ENCODE measurements at regions not wholly inside any gene's neighbourhood (a gene's known extent, or its start where the extent isn't known, plus 50 kb on each side); places are given as distances from the start of the nearest gene placed in this dataset.

DNA sequence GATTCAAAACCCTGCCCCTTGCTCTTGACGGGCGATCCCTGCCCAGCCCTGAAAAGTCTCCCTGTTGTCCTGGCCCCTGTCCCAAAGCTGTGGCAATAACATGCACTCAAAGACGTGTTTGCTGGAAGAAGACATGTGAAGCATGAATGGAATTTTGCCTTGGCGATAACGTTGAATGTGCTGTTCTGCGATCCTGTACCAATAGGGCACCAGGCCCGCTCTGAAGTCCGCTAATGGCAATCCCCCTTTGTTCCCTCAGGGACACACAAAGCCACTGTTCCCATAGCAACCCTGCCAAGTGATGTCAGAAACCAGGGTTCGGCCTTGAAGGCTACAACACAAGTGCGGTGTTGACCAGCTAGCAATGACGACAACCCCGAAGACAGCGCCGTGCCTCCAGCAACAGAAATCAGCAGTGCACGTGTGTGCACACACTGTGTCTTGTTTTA lies 284.6 kb downstream of the KLF6 start:
- no peak for TF ChIP-seq CTCF (IDR thresholded peaks at IDR 0.05)
- Histone ChIP-seq H3K27ac (peak overlapping the region; percentile 54 to 80), H3K4me3 (peak overlapping the region; percentile 15)
- peak; percentile 96 for DNase-seq (ENCODE audit: low spot score)

DNA sequence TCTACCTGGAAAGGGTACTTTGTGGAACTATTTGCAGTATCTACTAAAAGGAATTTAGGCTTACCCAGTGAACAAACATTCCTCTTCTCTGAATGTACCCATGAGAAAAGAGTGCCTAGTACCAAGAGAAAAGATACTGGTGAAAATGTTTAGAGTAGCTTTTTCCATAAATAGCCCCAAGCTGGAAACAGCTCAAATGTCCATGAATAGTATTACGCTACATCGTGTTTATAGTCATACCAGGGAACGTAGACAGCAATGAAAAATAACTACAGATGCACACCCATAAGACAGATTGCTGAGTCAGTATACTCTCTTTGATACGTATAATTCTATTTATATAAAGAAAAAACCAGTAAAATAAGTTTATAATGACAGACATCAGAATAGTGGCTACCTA lies 285.9 kb downstream of the KLF6 start:
- no peak overlapping the region for H3K4me3 ChIP-seq
- TF ChIP-seq CTCF (IDR thresholded peaks at IDR 0.05): no peak
- DNase-seq (ENCODE audit: low spot score): no peak
- peak overlapping the region; percentile 54 to 59 for H3K27ac ChIP-seq

DNA sequence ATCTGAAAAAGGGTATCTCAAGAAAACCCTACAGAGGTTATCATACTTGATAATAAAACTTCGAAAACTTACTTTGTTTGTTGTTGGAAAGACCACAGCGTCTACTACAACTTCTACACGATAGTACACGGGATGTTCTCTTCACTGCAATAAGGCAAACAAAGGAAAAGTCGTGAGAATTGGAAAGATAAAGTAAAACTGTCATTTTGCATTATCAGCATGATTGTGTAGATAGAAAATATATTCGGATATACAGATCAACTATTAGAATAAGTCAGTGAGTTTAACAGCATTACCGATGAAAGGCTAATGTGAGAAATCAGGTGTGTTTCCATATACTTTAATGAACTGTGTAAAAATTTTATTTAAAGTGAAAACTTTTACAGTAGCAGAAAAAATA lies 287.4 kb downstream of the KLF6 start:
- H3K4me3 ChIP-seq: no peak overlapping the region
- no peak for DNase-seq (ENCODE audit: low spot score)
- no peak overlapping the region for H3K27ac ChIP-seq
- no peak for TF ChIP-seq CTCF (IDR thresholded peaks at IDR 0.05)

DNA sequence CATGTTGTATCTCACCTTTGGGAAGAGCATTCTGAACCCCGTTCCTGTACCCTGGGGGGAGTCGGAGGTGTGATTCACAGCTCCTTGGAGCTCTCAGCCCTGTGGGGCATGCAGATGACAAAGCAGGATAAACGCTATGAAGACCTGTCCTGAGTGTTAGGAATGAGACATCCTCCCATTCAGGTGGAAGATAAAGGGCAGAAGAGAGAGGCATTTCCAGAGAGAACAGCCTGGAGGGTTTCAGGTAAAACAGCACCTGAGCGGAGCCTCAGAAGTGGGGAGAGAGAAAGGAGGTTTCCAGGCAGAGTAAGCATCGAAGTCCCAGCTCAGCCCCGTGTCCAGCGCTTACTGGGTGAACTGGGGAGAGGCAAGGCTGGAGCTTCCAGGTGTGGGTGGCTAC lies 288.9 kb downstream of the KLF6 start:
- peak overlapping the region in 1 of 2 donors; percentile 91 for H3K27ac ChIP-seq
- no peak for TF ChIP-seq CTCF (IDR thresholded peaks at IDR 0.05)
- no peak for DNase-seq (ENCODE audit: low spot score)
- no peak overlapping the region for H3K4me3 ChIP-seq

GRCh38 chr10:3495281-3495680 lies 289.7 kb downstream of the KLF6 start:
- TF ChIP-seq CTCF (IDR thresholded peaks at IDR 0.05): no peak
- DNase-seq (ENCODE audit: low spot score): no peak
- peak overlapping the region; percentile 91 to 97 for H3K27ac ChIP-seq
- H3K4me3 ChIP-seq: peak overlapping the region; percentile 67

DNA sequence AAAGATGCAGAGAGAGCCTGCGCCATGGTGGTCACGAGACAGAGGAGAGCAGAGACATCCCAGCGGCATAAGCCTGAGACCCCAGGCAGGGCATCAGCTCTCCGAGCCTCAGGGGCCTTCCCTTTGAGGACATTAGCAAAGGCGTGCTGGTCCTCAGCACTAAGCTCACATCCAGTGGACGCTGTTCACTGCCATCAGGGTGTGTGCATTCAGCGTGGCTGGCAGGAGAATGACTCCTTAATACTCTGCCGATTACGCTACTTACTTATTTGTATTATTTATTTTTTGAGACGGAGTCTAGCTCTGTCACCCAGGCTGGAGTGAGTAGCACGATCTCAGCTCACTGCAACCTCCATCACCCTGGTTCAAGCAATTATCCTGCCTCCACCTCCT lies 290.2 kb downstream of the KLF6 start:
- H3K4me3 ChIP-seq: peak overlapping the region; percentile 67
- H3K27ac ChIP-seq: peak overlapping the region; percentile 91 to 97
- TF ChIP-seq CTCF (IDR thresholded peaks at IDR 0.05): no peak
- no peak for DNase-seq (ENCODE audit: low spot score)

DNA sequence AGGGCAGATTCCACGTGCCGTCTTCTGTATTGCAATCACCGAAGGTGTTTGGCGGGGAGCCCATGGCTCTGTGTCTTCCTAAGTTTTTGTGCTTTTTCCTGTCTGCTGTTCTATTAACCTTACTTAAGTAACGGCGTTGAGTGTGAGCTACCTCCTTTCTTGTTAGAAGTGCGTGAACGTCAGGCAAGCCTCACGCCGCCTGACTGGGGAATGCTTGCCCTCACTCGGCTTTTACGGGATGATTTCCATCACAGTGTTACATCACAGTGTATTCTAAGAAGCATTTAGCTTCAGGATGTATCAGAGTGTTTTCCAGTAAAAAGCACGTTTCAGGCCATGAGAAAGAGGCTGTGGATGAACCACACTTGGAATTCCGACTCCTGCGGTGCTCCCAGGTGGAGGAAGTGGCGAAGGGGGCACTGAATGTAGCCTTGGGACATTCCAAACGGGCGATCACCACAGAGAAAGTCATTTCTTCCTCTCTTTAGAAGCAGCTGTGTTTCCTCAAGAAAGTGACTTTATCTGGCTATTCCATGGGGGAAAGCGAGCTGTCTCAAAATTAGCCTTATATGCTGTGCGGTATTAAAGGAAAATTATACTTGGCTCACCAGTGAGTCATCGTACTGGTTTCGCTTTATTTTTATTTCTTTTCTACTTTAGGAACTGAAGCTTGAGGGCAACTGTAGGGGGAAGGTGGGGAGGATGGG lies 290.7 kb downstream of the KLF6 start:
- H3K4me3 ChIP-seq: peak overlapping the region; percentile 67
- peak overlapping the region; percentile 91 to 97 for H3K27ac ChIP-seq
- peak; percentile 86 for DNase-seq (ENCODE audit: low spot score)
- TF ChIP-seq CTCF (IDR thresholded peaks at IDR 0.05): no peak
